IMR-90 (cell line): ENCODE measurements at regions not wholly inside any gene's neighbourhood (a gene's known extent, or its start where the extent isn't known, plus 50 kb on each side); places are given as distances from the start of the nearest gene placed in this dataset.

ENCODE experiments used
- ATAC-seq: fragments of 200-7000 bp; cut with Tn5 transposase; 2 replicates; pipeline ENCODE4 v1.9.1; 2020; ENCODE audit warnings: low read depth, mild to moderate bottlenecking, moderate library complexity
- BruUV-seq: library from RNA; stranded (reverse); fragments of 400-500 nt; replicated peaks from 2 replicates; lab custom pipeline; 2021; lab: Mats Ljungman, UMichigan
- CTCF ChIA-PET: fragments of 300-600 bp; formaldehyde crosslinking; extraction: SDS; loops from one replicate; lab custom pipeline; 2021; ENCODE audit warnings: antibody characterized with exemption; lab: Yijun Ruan, JAX
- POLR2A ChIA-PET: fragments of 300-600 bp; sonication (Branson Sonifier 250); formaldehyde crosslinking; loops from one replicate; lab custom pipeline; 2022; ENCODE audit warnings: antibody characterized with exemption; ENCODE audit not compliant: unreplicated experiment; lab: Charles Lee
- DNase-seq: peaks from one replicate; pipeline ENCODE4 v3.0.0; 2013
- H2AFZ ChIP-seq: replicated peaks from 2 replicates; pipeline ENCODE3; 2013; ENCODE audit warnings: low read length, mild to moderate bottlenecking; ENCODE audit not compliant: poor library complexity
- H2AK5ac ChIP-seq: 2 replicates; pipeline ENCODE4 v1.6.1; 2013; ENCODE audit warnings: low read depth, low read length, inconsistent platforms
- H2AK9ac ChIP-seq: replicated peaks from 2 replicates; pipeline ENCODE3; 2013; ENCODE audit warnings: mild to moderate bottlenecking, low read depth, low read length, moderate library complexity; ENCODE audit not compliant: poor library complexity
- H2BK120ac ChIP-seq: 2 replicates; pipeline ENCODE4 v1.6.1; 2013; ENCODE audit warnings: low read depth, low read length, inconsistent platforms
- H2BK15ac ChIP-seq: 3 replicates; pipeline ENCODE4 v1.6.1; 2013; ENCODE audit warnings: low read depth, low read length, inconsistent platforms
- H2BK20ac ChIP-seq: 2 replicates; pipeline ENCODE4 v1.6.1; 2013; ENCODE audit warnings: low read depth, mild to moderate bottlenecking, inconsistent platforms, low read length, moderate library complexity
- H2BK5ac ChIP-seq: 2 replicates; pipeline ENCODE4 v1.6.1; 2013; ENCODE audit warnings: mild to moderate bottlenecking, low read depth, low read length, inconsistent platforms; ENCODE audit not compliant: poor library complexity, severe bottlenecking
- H3K14ac ChIP-seq: replicated peaks from 2 replicates; pipeline ENCODE4 v1.6.1; 2013; ENCODE audit warnings: low read depth, low read length, inconsistent platforms
- H3K18ac ChIP-seq: 2 replicates; pipeline ENCODE4 v1.6.1; 2013; ENCODE audit warnings: low read depth, low read length, control low read depth
- H3K23ac ChIP-seq: 2 replicates; pipeline ENCODE4 v1.6.1; 2013; ENCODE audit warnings: low read depth, low read length, inconsistent platforms
- H3K27ac ChIP-seq: 2 replicates; pipeline ENCODE4 v1.5.1; 2013; ENCODE audit warnings: mild to moderate bottlenecking, control low read depth, low read length; ENCODE audit not compliant: insufficient read depth
- H3K27me3 ChIP-seq: 2 replicates; pipeline ENCODE4 v1.6.1; 2013; ENCODE audit warnings: low read length; ENCODE audit not compliant: control insufficient read depth, insufficient read depth
- H3K36me3 ChIP-seq: 2 replicates; pipeline ENCODE4 v1.6.1; 2013; ENCODE audit warnings: low read length, mixed read lengths; ENCODE audit not compliant: control insufficient read depth, insufficient read depth
- H3K4ac ChIP-seq: 2 replicates; pipeline ENCODE4 v1.6.1; 2013; ENCODE audit warnings: low read depth, low read length, inconsistent platforms
- H3K4me1 ChIP-seq: 2 replicates; pipeline ENCODE4 v1.6.1; 2013; ENCODE audit warnings: low read length, mixed read lengths; ENCODE audit not compliant: control insufficient read depth, insufficient read depth
- H3K4me2 ChIP-seq: 2 replicates; pipeline ENCODE4 v1.6.1; 2013; ENCODE audit warnings: low read depth, mild to moderate bottlenecking, control low read depth, low read length, moderate library complexity
- H3K4me3 ChIP-seq: 2 replicates; pipeline ENCODE4 v1.5.1; 2013; ENCODE audit warnings: low read depth, mild to moderate bottlenecking, control low read depth, low read length, moderate library complexity; ENCODE audit not compliant: insufficient read depth
- H3K56ac ChIP-seq: 2 replicates; pipeline ENCODE4 v1.6.1; 2013; ENCODE audit warnings: low read length, inconsistent platforms; ENCODE audit not compliant: insufficient read depth; ENCODE audit errors: extremely low read depth
- H3K79me1 ChIP-seq, 2 experiments: 2 replicates each; pipeline ENCODE4 v1.6.1; 2013; ENCODE audit warnings: low read length in 2 of 2, inconsistent platforms in 1 of 2, low read depth in 1 of 2
- H3K9ac ChIP-seq: 2 replicates; pipeline ENCODE4 v1.6.1; 2013; ENCODE audit warnings: low read depth, low read length, control low read depth
- H3K9me1 ChIP-seq: 2 replicates; pipeline ENCODE4 v1.6.1; 2013; ENCODE audit warnings: low read length, inconsistent platforms; ENCODE audit not compliant: insufficient read depth
- H3K9me3 ChIP-seq: 2 replicates; pipeline ENCODE4 v1.6.1; 2013; ENCODE audit warnings: low read length; ENCODE audit not compliant: control insufficient read depth, insufficient read depth
- H4K20me1 ChIP-seq: 2 replicates; pipeline ENCODE4 v1.6.1; 2013; ENCODE audit warnings: low read length, inconsistent platforms; ENCODE audit not compliant: insufficient read depth
- H4K5ac ChIP-seq: 2 replicates; pipeline ENCODE4 v1.6.1; 2013; ENCODE audit warnings: mild to moderate bottlenecking, low read depth, low read length, control low read depth
- H4K8ac ChIP-seq, 2 experiments: 2 replicates each; pipeline ENCODE4 v1.6.1; 2013; ENCODE audit warnings: low read depth in 2 of 2, low read length in 2 of 2, control low read depth in 1 of 2, inconsistent platforms in 1 of 2
- H4K91ac ChIP-seq: 2 replicates; pipeline ENCODE4 v1.6.1; 2013; ENCODE audit warnings: low read depth, low read length, inconsistent platforms; ENCODE audit not compliant: insufficient read depth
- BHLHE40 ChIP-seq: fragments of 150-350 bp; IDR thresholded peaks from 2 replicates; pipeline ENCODE4 v1.6.1; 2016; ENCODE audit warnings: mild to moderate bottlenecking, low read depth, low read length
- CEBPB ChIP-seq: IDR thresholded peaks from 2 replicates; pipeline ENCODE4 v1.6.1; 2012; ENCODE audit warnings: low read depth, low read length, improper control_type of control experiment
- CHD1 ChIP-seq: IDR thresholded peaks from 2 replicates; pipeline ENCODE4 v1.6.1; 2012; ENCODE audit warnings: low read depth, low read length, improper control_type of control experiment
- ELK1 ChIP-seq: fragments of 150-350 bp; IDR thresholded peaks from 2 replicates; pipeline ENCODE4 v1.6.1; 2016; ENCODE audit warnings: low read depth, mild to moderate bottlenecking, low read length, moderate library complexity, borderline replicate concordance
- FOS ChIP-seq: fragments of 150-350 bp; IDR thresholded peaks from 2 replicates; pipeline ENCODE4 v1.6.1; 2016; ENCODE audit warnings: low read depth, low read length
- MAFK ChIP-seq: IDR thresholded peaks from 2 replicates; pipeline ENCODE4 v1.6.1; 2012; ENCODE audit warnings: low read depth, low read length, improper control_type of control experiment
- MAZ ChIP-seq: IDR thresholded peaks from 2 replicates; pipeline ENCODE4 v1.6.1; 2012; ENCODE audit warnings: low read depth, mild to moderate bottlenecking, low read length, improper control_type of control experiment, moderate library complexity, borderline replicate concordance
- MXI1 ChIP-seq: IDR thresholded peaks from 2 replicates; pipeline ENCODE4 v1.6.1; 2012; ENCODE audit warnings: low read depth, mild to moderate bottlenecking, low read length, moderate library complexity, borderline replicate concordance
- NFE2L2 ChIP-seq: fragments of 150-350 bp; IDR thresholded peaks from 2 replicates; pipeline ENCODE4 v1.6.1; 2016; ENCODE audit warnings: low read depth, mild to moderate bottlenecking, low read length
- POLR2A ChIP-seq: IDR thresholded peaks from 2 replicates; pipeline ENCODE4 v1.6.1; 2012; ENCODE audit warnings: mild to moderate bottlenecking, low read depth, low read length
- RAD21 ChIP-seq: IDR thresholded peaks from 2 replicates; pipeline ENCODE4 v1.6.1; 2012; ENCODE audit warnings: low read length, improper control_type of control experiment
- RCOR1 ChIP-seq: IDR thresholded peaks from 2 replicates; pipeline ENCODE4 v1.6.1; 2012; ENCODE audit warnings: mild to moderate bottlenecking, low read length, improper control_type of control experiment; ENCODE audit not compliant: insufficient replicate concordance
- RFX5 ChIP-seq: IDR thresholded peaks from 2 replicates; pipeline ENCODE4 v1.8.0; 2012; ENCODE audit warnings: low read depth, mild to moderate bottlenecking, low read length, moderate library complexity
- SMC3 ChIP-seq: fragments of 150-350 bp; IDR thresholded peaks from 2 replicates; pipeline ENCODE4 v1.6.1; 2016; ENCODE audit warnings: low read depth, mild to moderate bottlenecking, antibody characterized with exemption, low read length, moderate library complexity
- USF2 ChIP-seq: fragments of 150-350 bp; IDR thresholded peaks from 2 replicates; pipeline ENCODE4 v1.6.1; 2017; ENCODE audit warnings: mild to moderate bottlenecking, antibody characterized with exemption, low read length, low read depth
- WGBS, 2 experiments: methylation state at CpG; one replicate each; pipeline versions ENCODE4 v1.1.5 to v1.1.7; 2013; ENCODE audit warnings: missing lambda C conversion rate in 2 of 2; ENCODE audit not compliant: insufficient read length in 1 of 2; ENCODE audit errors: extremely low coverage in 2 of 2; 5-methylcytosine and 5-hydroxymethylcytosine counted together
- dilution Hi-C: fragments of 300-500 bp; cut with HindIII; formaldehyde crosslinking; loops from one replicate; pipeline ENCODE4 v1.14.3; 2018; ENCODE audit warnings: low sequenced_read_pairs; ENCODE audit not compliant: unreplicated experiment
- in situ Hi-C: fragments of 300-500 bp; cut with MboI; formaldehyde crosslinking; loops from 3 replicates; pipeline ENCODE4 v1.14.3; 2019; ENCODE audit warnings: low sequenced_read_pairs, inconsistent platforms, mixed read lengths
- intact Hi-C: fragments of 100-400 bp; cut with micrococcal nuclease; formaldehyde crosslinking; loops from 2 replicates; pipeline ENCODE4 v1.10.0; 2022
- TF ChIP-seq, protein P1 (sequence below): conservative IDR thresholded peaks from 2 replicates; pipeline ENCODE4 v1.5.1; 2012; ENCODE audit warnings: mild to moderate bottlenecking, low read depth, low read length, improper control_type of control experiment

DNA sequence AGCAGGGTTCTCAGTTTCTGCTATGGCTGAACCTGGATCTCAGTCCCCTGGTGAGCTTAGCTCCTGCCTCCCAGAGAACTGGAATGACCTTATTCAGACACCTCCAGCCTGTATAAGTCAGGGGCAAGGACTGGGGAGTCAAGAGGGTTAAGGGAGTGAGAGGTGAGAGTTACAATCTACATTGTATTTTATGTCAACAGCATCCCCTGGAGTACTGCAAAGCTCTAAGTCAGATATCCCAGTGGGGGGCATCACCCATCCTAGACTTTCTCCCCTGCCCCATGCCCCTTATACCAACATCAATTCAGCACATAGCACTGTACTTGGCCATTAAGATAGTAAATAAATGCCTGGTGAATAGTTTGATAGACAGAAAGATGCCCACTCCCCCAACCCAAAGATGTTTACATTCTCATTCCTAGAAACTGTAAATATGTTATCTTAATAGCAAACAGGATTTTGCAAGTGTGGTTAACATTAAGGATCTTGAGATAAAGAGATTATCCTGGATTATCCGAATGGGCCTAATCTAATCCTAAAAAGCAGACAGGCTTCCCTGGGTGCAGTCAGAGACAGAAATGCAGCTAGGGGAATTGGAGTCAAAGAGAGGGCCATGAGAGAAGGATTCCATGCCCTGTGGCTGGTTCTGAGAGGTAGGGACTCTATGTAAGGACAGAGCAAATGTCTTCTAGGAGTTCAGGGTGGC, 132.3 kb upstream of the RASGRP1 start:
- Histone ChIP-seq H3K4me1 (peaks cover 9% of the 10 kb centered on the region; the same call in 1 of the 2 replicates), H2AK9ac (no peak overlapping the region), H3K4ac (no peak overlapping the region), H3K23ac (no peak overlapping the region), H4K20me1 (no peaks in the 10 kb centered on the region), H3K56ac (no peak overlapping the region), H3K14ac (no peak overlapping the region; the same call in 1 of the 2 replicates), H3K9ac (no peak overlapping the region), H2AFZ (no peak overlapping the region), H3K27me3 (no peaks in the 10 kb centered on the region), H3K4me3 (no peak overlapping the region), H3K27ac (no peak overlapping the region), H2BK20ac (no peak overlapping the region), H2BK120ac (no peak overlapping the region), H2BK15ac (no peak overlapping the region), H4K8ac (no peak overlapping the region), H3K18ac (no peak overlapping the region), H4K5ac (no peak overlapping the region), H2AK5ac (no peak overlapping the region), H3K4me2 (no peak overlapping the region), H3K9me3 (0 out of 2 replicates have a peak, but pooled peaks cover 2% of the 10 kb centered on the region), H2BK5ac (no peak overlapping the region), H3K9me1 (no peaks in the 10 kb centered on the region; the same call in 1 of the 2 replicates), H3K36me3 (no peaks in the 10 kb centered on the region), H3K79me1 (no peaks in the 10 kb centered on the region), H4K91ac (no peak overlapping the region)
- no peak for ATAC-seq
- BruUV-seq = no TSS peak
- TF ChIP-seq SMC3 (no peak), CEBPB (no peak), USF2 (no peak), NFE2L2 (no peak), MXI1 (no peak), MAFK (no peak), BHLHE40 (no peak), RAD21 (no peak), FOS (no peak), POLR2A (no peak), RFX5 (no peak), CHD1 (no peak), RCOR1 (no peak), MAZ (no peak), ELK1 (no peak)
- TF ChIP-seq, protein P1, sequence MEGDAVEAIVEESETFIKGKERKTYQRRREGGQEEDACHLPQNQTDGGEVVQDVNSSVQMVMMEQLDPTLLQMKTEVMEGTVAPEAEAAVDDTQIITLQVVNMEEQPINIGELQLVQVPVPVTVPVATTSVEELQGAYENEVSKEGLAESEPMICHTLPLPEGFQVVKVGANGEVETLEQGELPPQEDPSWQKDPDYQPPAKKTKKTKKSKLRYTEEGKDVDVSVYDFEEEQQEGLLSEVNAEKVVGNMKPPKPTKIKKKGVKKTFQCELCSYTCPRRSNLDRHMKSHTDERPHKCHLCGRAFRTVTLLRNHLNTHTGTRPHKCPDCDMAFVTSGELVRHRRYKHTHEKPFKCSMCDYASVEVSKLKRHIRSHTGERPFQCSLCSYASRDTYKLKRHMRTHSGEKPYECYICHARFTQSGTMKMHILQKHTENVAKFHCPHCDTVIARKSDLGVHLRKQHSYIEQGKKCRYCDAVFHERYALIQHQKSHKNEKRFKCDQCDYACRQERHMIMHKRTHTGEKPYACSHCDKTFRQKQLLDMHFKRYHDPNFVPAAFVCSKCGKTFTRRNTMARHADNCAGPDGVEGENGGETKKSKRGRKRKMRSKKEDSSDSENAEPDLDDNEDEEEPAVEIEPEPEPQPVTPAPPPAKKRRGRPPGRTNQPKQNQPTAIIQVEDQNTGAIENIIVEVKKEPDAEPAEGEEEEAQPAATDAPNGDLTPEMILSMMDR = no peak
- DNase-seq = no peak
- in situ Hi-C loops (loop anchor here (10.0 to 25.0 kb wide), 2 partner anchors 260 to 702 kb away; no protein-coding TSS in a partner anchor), dilution Hi-C loops (no loop called here), intact Hi-C loops (no loop called here)
- CTCF ChIA-PET = interaction anchor here (0.6 to 1.1 kb wide), 2 partner anchors 244 to 257 kb away, joined by 3 read pairs; no protein-coding TSS in a partner anchor
- POLR2A ChIA-PET = no interaction called here
- no CpG with 5 or more reads among the region's 1 CpG for WGBS, 2 experiments
